ENCODE measurements at regions not wholly inside any gene's neighbourhood (a gene's known extent, or its start where the extent isn't known, plus 50 kb on each side); places are given as distances from the start of the nearest gene placed in this dataset.

DNA sequence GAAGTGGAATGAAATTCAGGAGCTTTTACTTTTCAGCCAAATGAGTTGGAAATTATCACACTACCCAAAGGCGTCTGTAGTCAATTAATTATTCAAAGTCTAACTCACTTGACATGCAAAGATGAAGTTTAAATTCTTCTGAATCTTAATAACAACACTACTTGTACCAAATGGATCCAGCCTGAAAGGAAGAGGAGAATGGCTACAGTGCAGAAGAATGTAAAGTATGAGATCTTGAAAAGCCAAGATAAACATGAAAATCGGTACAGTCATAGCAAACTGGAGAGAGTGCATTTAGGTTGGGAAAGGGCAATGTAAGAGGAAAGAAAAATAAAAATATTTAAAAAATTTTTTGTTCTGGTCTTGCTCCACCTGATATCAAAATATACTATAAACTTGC lies 195.5 kb downstream of the SIM1 start:
- in situ Hi-C loops (cut with MboI; ENCODE audit: low sequenced_read_pairs), result no loop called here

DNA sequence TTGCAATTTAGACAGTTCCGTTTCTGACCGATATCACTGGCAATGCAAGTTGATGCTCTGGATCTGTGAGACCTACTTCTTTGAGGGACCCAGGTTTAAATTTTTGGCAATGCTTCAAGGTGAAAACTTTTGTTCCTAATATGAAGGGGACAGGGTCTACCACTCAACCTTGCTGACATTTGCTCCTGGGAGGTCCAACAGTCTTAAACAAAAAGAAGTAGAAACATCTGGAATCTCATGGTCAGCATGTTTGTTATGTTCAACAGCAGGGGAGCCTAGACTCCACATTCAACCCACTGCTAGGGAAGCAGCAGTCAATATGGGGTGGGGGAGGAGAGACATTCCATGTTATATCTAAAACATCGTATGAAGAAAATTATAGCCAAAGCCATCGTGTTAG lies 196.4 kb downstream of the SIM1 start:
- in situ Hi-C loops (cut with MboI; ENCODE audit: low sequenced_read_pairs), result no loop called here

DNA sequence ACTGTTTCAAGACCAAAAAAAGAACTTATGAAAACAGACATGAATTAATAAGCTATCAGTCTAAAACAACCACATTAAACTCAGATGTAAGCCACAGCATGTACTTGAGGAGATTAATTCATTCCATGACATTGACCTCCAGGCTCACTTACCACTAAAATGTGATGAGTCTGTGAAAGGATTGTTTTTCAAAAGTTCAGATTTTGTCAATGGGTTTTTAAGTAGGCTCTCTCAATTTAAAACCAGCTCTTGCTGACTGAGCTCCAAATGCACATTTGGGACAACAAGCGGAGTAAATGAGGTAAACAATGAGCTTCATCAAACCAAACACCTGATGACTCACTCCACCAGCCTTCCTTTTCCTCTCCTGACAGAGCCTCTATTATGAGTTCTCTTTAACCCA lies 197.0 kb downstream of the SIM1 start:
- in situ Hi-C loops (cut with MboI; ENCODE audit: low sequenced_read_pairs), result no loop called here

DNA sequence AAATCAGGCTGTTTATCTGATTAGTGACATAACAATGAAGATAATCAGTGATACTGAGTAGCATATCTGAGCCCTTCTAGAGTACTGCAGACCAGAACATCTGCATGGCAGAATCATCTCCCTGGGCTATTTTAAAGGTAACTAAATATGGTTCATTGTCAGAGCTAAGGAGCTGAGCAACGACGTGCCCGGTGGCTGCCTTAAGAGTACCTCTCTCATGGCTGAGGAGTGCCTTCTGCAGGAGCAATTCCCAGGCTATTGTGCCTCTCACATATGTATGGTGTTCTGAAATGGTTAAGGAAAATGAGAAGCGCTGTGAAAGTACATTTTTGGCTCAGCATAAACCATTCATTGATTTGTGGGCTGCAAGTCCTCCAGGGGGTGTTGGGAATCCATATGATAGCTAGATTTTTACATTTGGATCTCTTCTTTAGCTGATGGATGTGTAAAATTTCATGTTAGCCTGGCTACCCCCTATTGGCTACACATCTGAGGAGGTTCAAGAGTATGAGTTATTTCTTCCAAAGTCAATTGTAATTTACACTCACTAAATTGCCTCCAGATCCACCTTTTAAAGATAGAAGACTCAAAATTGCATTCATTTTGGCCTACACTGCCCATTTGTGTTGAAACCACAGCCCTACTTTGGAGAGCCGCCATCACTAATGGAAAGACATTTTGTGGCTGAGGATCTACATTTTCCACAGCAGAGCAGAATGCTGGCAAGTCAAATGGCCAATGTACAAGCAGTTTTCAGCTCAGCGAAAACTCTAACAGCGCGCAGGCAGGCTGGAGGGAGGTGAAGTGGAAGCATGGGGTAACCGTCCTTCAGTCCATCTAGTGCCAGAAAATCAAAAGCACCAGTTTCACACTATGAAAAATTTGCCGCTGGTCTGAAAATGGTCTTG lies 198.0 kb downstream of the SIM1 start:
- in situ Hi-C loops (cut with MboI; ENCODE audit: low sequenced_read_pairs), result no loop called here

DNA sequence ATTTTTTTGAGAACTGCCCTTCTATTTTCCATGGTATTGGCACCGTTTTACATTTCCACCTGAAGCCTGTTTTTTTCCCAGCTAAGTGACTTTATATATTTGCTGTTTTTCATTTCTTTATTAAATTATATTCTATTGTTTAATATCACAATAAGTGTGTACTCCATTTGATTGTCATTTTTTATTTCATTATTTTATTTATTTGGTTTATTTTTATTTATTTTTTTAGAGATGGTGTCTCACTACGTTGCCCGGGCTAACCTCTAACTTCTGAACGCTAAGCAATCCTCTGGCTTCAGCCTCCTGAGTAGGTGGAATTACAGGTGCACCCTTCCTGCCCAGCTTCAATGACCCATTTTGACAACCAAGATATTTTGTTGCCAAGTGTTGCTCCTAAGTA lies 202.6 kb downstream of the SIM1 start:
- in situ Hi-C loops (cut with MboI; ENCODE audit: low sequenced_read_pairs), result no loop called here

DNA sequence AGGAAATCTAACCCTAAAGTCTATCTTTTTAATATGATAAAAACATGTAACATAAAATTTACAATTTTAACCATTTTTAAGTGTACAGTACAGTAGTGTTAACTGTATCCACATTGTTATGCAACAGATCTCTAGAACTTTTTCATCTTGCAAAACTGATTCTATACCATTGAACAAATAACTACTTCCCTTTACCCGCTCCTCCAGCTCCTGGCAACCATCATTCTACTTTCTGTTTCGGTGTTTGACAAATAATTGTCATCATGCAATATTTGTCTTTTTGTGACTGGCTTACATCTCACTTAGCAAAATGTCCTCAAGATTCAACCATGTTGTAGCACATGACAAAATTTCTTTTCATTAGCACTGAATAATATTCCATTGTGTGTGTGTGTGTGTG lies 203.2 kb downstream of the SIM1 start:
- in situ Hi-C loops (cut with MboI; ENCODE audit: low sequenced_read_pairs), result no loop called here

DNA sequence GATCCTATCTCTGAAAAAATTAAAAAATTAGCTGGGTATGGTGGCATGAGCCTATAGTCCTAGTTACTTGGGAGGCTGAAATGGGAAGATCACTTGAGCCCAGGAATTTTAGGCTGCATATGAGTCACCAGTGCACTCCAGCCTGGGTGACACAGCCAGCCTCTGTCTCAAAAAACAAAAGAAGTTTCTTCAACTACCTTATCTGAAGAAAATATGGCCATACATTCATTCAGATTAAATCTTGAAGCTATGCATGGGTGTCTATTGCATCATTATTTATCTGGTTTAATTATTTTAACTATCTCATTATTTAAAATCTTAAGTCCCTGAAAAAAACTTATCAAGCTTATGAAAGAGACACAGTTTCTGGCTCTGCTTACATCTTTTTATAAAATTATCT lies 204.1 kb downstream of the SIM1 start:
- in situ Hi-C loops (cut with MboI; ENCODE audit: low sequenced_read_pairs), result no loop called here

DNA sequence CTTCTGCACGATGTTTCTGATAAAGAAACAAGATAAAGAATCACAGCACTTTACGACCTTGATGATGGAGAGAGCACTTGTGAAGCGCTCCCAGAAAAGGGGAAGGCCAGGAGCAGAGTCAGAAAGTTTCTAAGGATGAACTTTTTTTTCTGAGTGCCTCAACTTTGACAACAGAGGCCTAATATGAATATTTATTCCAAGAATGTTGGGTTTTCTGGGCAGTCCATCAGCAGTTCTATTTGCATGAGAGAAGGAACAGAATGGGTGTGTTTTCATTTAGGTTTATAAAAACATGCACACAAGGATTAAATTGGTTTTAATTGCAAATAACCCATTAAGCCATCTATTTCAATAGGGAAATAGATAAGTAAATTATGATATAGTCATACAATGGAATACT lies 204.9 kb downstream of the SIM1 start:
- in situ Hi-C loops (cut with MboI; ENCODE audit: low sequenced_read_pairs), result no loop called here

DNA sequence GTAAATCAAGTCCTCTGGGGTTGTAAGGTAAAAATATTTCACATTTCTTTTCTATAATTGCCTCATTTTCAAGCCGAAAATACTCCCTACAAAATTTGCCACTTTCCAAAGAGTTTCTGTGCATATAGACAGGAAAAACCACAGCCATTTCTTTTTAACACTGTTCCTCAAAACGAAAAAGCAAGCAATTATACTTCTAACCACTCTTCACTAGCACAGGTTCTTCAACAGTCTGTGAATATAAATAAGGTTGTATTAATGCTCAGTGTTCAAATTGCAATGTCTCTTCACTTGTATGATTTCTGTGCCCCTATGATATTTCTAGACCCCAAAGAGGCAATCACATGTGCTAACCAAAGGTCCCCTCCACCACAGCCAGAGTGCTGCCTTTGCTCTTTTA lies 206.0 kb downstream of the SIM1 start:
- in situ Hi-C loops (cut with MboI; ENCODE audit: low sequenced_read_pairs), result no loop called here

DNA sequence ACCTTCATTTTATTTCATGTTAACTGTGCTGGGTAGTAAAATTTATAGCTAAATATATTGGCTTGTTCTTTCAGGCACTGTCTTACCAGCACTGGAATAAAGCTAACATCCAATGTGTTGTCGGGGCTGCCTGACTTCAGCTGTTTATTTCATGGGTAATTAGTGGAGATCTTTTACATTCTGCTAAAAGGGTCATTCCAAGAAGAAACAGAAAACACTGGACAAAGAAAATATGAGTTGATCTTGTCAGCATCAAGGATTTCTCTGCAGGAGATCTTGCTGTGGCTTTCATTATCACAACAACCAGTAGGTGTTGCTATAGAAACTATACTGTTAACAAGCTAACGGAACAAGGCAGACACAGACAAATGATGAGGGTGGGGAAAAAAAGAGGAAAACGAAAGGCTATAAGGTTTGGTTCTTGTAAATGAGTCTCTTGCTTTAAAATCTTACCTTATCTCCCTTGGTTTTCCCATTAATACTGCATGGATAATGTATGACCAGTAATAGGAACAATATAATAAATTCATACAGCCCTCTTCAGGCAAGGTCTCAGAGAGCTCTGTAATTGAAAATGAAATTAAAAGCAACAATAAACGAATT lies 206.8 kb downstream of the SIM1 start:
- in situ Hi-C loops (cut with MboI; ENCODE audit: low sequenced_read_pairs), result no loop called here

DNA sequence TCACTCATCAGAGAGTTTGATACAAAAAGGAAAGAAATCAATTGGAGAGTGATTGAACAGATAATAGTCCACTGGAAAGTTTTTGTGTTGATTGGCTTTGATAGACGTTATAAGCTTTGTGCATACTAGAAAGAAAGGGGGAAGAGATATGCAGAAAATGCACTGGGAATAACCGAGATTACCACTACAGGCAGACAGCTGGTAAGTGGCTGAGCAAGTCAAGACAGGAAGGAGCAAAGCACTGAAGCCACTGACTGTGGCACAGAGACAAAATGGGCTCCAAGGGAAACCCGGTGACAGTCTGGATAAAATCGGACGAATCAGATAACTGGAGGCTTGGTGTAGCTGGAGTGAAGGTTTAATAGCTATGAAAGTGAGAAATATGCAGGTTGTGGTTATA lies 209.0 kb downstream of the SIM1 start:
- in situ Hi-C loops (cut with MboI; ENCODE audit: low sequenced_read_pairs), result no loop called here

DNA sequence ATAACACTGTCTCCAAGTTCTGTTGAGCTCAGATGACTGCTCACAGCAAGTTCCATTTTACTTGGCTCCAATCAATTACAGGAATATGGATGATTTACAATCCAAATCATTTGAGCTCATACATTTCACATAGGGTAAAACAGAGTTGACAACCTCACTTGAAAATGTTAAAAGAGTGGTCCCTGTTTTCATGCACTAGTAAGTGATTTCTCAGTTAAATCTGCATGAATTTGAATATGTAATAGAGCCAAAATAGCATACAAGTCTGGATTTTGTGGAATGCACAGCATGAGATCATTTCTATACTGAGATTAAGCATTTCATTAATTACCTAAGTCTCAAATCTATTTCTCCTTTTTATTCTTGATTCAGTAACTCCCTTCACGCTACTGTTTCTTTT lies 217.6 kb downstream of the SIM1 start:
- in situ Hi-C loops (cut with MboI; ENCODE audit: low sequenced_read_pairs), result no loop called here

DNA sequence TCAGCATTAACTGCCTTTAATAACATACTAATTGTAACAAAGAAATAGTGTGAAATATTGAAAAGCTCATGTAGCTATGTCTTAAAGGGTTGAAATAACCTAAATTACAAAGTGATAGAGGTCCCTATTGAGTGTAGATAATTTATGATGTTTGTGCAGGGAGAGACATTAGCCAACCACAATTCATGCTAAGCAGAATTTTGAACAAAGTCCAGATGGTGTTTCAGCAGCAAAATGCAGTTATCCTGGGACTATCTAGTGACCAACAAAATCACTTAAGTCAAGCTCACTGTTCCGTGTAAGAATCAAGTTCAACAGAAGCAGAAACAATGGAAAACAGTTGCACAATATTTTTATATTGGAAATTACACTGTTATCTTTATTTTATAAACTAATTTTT lies 218.5 kb downstream of the SIM1 start:
- in situ Hi-C loops (cut with MboI; ENCODE audit: low sequenced_read_pairs), result no loop called here

DNA sequence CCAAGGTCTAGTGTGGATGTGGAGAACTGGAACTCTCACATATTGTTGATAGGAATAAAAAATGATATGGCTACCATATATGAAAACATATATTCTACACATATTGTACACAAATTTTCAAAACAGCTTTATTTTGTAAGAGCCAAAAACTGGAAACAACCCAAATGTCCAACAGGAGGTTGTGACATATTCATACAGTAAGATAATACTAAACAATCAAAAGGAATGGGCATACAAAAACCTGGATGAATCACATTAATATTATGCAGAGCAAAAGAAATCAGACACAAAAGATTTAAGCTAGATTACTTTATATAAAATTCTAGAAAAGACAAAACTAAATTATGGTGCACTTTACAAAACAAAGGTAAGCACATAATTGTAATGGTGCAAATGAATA lies 223.9 kb downstream of the SIM1 start:
- in situ Hi-C loops (cut with MboI; ENCODE audit: low sequenced_read_pairs), result no loop called here

DNA sequence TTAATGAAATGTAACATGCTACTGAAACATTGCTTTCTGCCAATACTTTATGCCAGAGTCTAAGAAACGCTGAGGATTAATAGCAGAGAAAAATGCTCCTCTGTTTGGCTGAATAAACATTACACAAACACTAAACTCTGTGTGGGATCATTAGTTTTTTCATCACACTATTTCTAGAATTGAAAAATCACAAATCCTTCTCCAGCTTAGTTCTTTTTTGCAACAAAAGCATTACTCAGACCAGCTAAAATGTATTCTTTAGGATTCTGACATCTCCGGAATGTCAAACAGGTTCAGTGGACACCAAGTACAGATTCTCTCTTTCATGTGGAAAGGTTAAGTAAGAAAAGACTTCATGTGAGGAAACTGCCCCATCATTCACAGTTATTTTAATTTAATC lies 226.9 kb downstream of the SIM1 start:
- in situ Hi-C loops (cut with MboI; ENCODE audit: low sequenced_read_pairs), result no loop called here

DNA sequence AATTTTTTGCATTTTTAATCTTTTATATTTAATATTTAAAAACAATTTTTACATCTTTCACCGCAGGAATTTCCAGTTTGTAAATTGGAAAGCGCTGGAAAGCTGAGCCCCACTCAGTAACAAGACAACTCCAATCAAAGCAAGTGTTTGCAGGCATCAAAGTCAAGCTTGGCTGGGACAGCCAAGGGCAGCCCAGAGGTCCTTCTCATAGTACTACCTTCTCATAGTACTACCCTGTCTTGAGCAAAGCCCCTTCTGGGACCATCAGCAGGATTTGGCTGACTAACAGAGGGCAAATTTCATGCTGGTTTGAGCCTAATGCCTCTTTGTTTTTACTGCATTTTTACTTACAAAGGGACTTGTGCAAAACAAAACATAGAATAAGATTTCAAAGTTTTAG lies 228.3 kb downstream of the SIM1 start:
- in situ Hi-C loops (cut with MboI; ENCODE audit: low sequenced_read_pairs), result no loop called here

DNA sequence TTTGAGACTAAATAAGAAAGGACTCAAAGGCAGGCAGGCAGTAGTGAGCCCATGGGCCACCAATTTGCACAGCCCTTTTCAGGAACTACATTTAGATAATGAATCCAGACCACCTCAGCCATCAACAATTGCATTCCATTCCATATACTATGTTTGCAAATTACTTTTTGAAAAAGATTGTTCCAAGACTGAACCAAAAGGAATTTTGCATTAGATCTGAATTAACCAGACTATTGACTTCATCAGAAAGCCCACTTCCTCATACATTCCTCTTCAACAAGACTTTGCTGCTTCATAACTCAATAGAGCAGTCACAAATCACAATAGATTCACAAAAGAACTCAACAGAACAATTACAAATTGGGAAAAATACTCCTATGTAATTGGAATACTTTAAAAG lies 229.1 kb downstream of the SIM1 start:
- in situ Hi-C loops (cut with MboI; ENCODE audit: low sequenced_read_pairs), result no loop called here

DNA sequence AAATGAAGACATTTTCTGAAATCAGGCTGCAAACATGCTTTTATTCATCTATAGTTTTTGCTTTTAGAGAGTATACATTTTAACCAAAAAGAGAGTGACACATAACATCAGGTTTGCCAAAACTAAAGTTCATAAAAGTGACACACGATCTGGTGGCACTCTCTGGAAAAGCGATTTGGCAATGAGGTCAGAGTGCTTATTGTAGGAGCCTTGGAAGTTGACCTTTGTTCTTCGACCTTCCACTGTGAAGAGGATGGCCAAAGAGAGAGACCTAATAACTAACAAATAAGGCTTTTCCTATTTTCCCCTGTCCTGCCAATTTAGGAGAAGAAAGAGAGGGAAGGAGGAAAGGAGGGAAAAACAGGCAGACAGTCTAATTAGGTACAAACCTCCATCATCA lies 230.1 kb downstream of the SIM1 start:
- in situ Hi-C loops (cut with MboI; ENCODE audit: low sequenced_read_pairs), result no loop called here

DNA sequence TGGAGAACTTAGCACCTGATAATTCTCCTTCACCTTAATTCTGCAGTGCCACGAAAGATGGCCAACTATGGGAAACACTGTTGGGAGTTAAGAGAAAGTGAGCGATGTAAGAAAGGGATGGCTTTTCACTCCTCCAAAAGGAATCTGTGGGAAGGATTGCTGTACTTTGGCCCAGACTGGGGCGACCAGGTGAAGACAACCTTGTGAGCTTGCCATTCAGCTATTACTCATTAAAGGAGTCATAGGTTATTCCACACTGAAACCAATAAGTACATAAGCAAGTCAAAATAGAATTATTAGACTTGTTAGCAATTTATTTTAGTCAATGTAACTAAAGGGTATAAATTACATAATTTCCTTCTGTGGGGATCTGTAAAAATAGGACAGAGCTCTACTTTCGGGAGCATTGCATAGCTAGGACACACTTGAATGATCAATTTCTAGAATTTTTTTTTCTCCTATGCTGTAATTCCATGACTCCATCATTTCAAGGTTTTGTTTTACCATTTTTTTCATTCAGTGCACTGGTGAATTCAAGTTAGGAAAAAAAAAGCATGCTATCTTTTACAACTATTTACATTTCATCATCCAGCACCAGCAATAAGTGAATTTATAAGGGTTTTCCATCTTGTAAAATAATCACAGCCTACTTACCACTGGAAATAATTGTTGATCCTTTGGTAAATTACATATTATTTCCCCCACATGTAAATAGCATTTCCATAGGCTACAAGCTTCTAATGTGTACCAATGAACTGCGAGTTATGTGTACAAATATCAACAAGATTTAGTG lies 231.7 kb downstream of the SIM1 start:
- in situ Hi-C loops (cut with MboI; ENCODE audit: low sequenced_read_pairs), result no loop called here

DNA sequence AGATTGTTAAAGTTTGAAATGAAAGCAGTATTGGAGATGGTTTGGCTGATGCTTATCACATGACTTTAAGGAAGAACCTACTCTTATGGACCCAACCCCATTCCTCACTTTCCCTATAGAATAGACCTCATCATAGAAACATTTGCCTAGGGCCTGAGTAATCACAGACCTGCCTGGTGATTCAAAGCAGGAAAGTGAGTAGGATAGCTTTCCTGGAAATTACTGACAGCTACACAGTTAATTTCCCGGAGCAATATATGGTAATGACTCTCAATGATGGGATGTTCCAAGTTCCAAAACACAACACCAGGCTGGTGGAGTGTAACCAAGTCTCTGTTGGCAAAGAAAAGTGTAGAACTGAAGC lies 233.8 kb downstream of the SIM1 start:
- in situ Hi-C loops (cut with MboI; ENCODE audit: low sequenced_read_pairs), result no loop called here

DNA sequence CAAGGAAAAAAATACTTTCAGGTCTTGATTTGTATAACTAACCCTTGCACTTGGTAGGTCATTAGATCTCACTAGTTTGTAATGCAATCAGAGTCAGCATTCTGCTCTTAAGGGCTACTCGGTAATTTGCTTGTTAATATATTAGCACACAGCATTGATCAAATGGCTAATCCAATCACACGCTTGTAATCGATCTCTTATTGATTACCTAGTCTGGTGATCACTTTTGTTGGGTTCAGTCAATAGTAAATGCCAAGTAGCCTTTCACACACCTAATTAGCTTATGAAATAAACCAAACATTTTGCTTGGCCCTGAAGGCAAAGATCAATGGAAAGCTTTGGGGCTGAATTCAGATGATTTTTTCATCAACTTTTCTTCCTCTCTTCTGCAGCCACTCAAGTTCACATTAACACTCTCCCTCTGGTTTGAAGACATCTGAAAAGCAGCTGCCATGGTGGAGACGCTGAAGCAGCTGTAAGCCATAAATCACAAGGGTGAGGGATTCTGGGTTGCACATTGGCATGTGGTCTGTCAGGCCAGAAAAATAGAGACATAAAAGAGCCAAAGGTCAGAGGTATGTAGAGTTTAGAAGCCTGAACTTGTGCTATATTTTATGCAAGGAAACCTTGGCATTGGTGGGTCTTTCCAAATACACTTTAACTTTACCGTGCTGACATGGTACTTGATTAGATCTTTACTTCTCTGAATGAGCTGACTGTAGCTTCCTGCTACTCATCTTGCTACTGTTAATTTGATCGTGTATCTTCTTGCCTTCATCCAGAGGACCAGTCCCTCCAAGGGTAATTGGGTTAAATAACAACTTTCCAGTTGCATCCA lies 234.4 kb downstream of the SIM1 start:
- in situ Hi-C loops (cut with MboI; ENCODE audit: low sequenced_read_pairs), result no loop called here
